HG02678 (cell line): ENCODE measurements at regions not wholly inside any gene's neighbourhood (a gene's known extent, or its start where the extent isn't known, plus 50 kb on each side); places are given as distances from the start of the nearest gene placed in this dataset.
"Not testable (repeated sequence)": the region's sequence is repeated elsewhere in the genome, so short reads cannot be mapped to it uniquely, and the experiment has no call there.

Experiments
- ATAC-seq: cut with Tn5 transposase; IDR thresholded peaks from one replicate; pipeline ENCODE4 v1.9.1; 2021; ENCODE audit warnings: mild to moderate bottlenecking, moderate library complexity; ENCODE audit not compliant: unreplicated experiment

GRCh38 chr2:228798458-228799207 lies 472.5 kb downstream of the PID1 start:
- ATAC-seq: no peak

GRCh38 chr2:228796386-228796785 lies 474.7 kb downstream of the PID1 start:
- no peak for ATAC-seq

- no peak for ATAC-seq
Measured at GRCh38 chr2:228793116-228793515, 478.0 kb downstream of the PID1 start.

- ATAC-seq: no peak
Measured at GRCh38 chr2:228786901-228787300, 484.2 kb downstream of the PID1 start.

GRCh38 chr2:228782281-228782680 lies 488.8 kb downstream of the PID1 start:
- no peak for ATAC-seq

GRCh38 chr2:228777855-228778355 lies 493.2 kb downstream of the PID1 start:
- no peak for ATAC-seq

GRCh38 chr2:228774548-228774947 lies 496.5 kb downstream of the PID1 start:
- no peak for ATAC-seq

- no peak for ATAC-seq
Measured at GRCh38 chr2:228771774-228772173, 499.3 kb downstream of the PID1 start.

GRCh38 chr2:228771315-228771714 lies 499.8 kb downstream of the PID1 start:
- ATAC-seq: no peak

GRCh38 chr2:228768818-228769217 lies 502.3 kb downstream of the PID1 start:
- ATAC-seq: no peak

- not testable (repeated sequence) for ATAC-seq
Measured at GRCh38 chr2:228768141-228768540, 502.9 kb downstream of the PID1 start.

- no peak for ATAC-seq
Measured at GRCh38 chr2:228767196-228767595, 503.9 kb downstream of the PID1 start.

GRCh38 chr2:228763379-228763981 lies 507.6 kb downstream of the PID1 start:
- no peak for ATAC-seq

GRCh38 chr2:228762565-228762964 lies 508.5 kb downstream of the PID1 start:
- ATAC-seq: no peak

GRCh38 chr2:228755661-228756060 lies 515.4 kb downstream of the PID1 start:
- ATAC-seq: not testable (repeated sequence)

GRCh38 chr2:228747483-228747882 lies 523.6 kb downstream of the PID1 start:
- no peak for ATAC-seq

GRCh38 chr2:228738671-228739380 lies 532.3 kb downstream of the PID1 start:
- ATAC-seq: no peak

GRCh38 chr2:228735697-228736096 lies 535.4 kb downstream of the PID1 start:
- ATAC-seq: no peak

- ATAC-seq: no peak
Measured at GRCh38 chr2:228731517-228731916, 539.6 kb downstream of the PID1 start.

- no peak for ATAC-seq
Measured at GRCh38 chr2:228728961-228729360, 542.1 kb downstream of the PID1 start.

- ATAC-seq: no peak
Measured at GRCh38 chr2:228725031-228725430, 543.5 kb upstream of the SPHKAP start.

- no peak for ATAC-seq
Measured at GRCh38 chr2:228723599-228723998, 542.1 kb upstream of the SPHKAP start.
